Lung (tissue), 11 donors: ENCODE measurements at regions not wholly inside any gene's neighbourhood (a gene's known extent, or its start where the extent isn't known, plus 50 kb on each side); places are given as distances from the start of the nearest gene placed in this dataset.

Experiments
- ATAC-seq: fragments of 200-7000 bp; cut with Tn5 transposase; one replicate; pipeline ENCODE4 v1.9.1; 2020; ENCODE audit warnings: moderate number of reproducible peaks; ENCODE audit not compliant: insufficient read depth, low FRiP score
- DNase-seq, 3 donors: peaks; one replicate each; pipeline ENCODE4 v3.0.0-alpha.2; 2013 to 2017
- H3K27ac ChIP-seq, 2 donors: one replicate each; pipeline ENCODE4 v1.5.1; 2013; ENCODE audit warnings: mild to moderate bottlenecking in 2 of 2, moderate library complexity in 2 of 2, control low read depth in 1 of 2, inconsistent platforms in 1 of 2, low read depth in 1 of 2, low read length in 1 of 2
- H3K27me3 ChIP-seq, 3 donors: one replicate each; pipeline ENCODE4 v1.5.1; 2013; ENCODE audit warnings: low read length in 2 of 3; ENCODE audit not compliant: control insufficient read depth in 3 of 3, insufficient read depth in 3 of 3
- H3K36me3 ChIP-seq, 4 donors: one replicate each; pipeline ENCODE4 v1.5.1; 2013; ENCODE audit warnings: low read length in 4 of 4, mild to moderate bottlenecking in 1 of 4, moderate library complexity in 1 of 4; ENCODE audit not compliant: control insufficient read depth in 4 of 4, insufficient read depth in 4 of 4
- H3K4me1 ChIP-seq, 5 donors: one replicate each; pipeline ENCODE4 v1.5.1; 2013; ENCODE audit warnings: low read length in 5 of 5, mild to moderate bottlenecking in 2 of 5, moderate library complexity in 1 of 5; ENCODE audit not compliant: control insufficient read depth in 5 of 5, insufficient read depth in 5 of 5
- H3K4me3 ChIP-seq: one replicate; pipeline ENCODE4 v1.5.1; 2013; ENCODE audit warnings: mild to moderate bottlenecking, control low read depth, moderate library complexity
- H3K9ac ChIP-seq, 2 donors: one replicate each; pipeline ENCODE4 v1.5.1; 2013; ENCODE audit warnings: low read length in 2 of 2, control low read depth in 1 of 2; ENCODE audit not compliant: insufficient read depth in 1 of 2
- H3K9me3 ChIP-seq, 4 donors: one replicate each; pipeline ENCODE4 v1.5.1; 2013; ENCODE audit warnings: low read length in 3 of 4, mild to moderate bottlenecking in 1 of 4, moderate library complexity in 1 of 4; ENCODE audit not compliant: control insufficient read depth in 4 of 4, insufficient read depth in 3 of 4
- CTCF ChIP-seq: IDR thresholded peaks from 2 replicates; pipeline ENCODE4 v1.5.1; 2012; ENCODE audit warnings: mild to moderate bottlenecking; ENCODE audit errors: control extremely low read depth, extremely low read depth
- WGBS, 2 donors: extraction: QIAGEN DNeasy Blood & Tissue Kit; methylation state at CpG; one replicate each; pipeline ENCODE4 v1.1.7; 2013; 5-methylcytosine and 5-hydroxymethylcytosine counted together
- donor health status: control.
- donor health status: control.
- donor health status: Bipolar disorder and iron deficiency.
- donor health status: healthy.
- donor health status: DM: yes; HTN: yes; CAD: no.

DNA sequence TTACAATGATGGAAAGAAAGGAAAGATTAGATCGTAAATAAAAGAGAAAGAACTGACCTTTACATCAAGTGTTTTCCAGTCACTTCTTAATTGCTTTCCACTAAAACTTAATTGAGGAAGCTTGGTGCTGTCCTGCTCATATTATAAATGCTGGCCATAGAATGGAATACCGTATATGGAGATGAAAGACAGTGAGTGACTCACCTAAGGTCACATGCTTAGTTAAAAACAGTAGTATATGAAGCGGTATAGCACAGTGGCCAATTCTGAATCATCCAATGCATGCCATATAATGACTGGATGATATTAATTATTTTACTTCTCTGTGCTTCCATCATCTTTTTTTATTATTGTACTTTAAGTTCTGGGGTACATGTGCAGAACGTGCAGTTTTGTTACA, 482.4 kb upstream of the SGCD start:
- WGBS, 2 donors = 84 to 86% methylated on average over 4 of the region's 4 CpGs
- H3K4me3 ChIP-seq = no peak overlapping the region
- DNase-seq (no peak), ATAC-seq (no peak)
- H3K36me3 ChIP-seq = no peaks in the 10 kb centered on the region
- H3K27ac ChIP-seq = no peak overlapping the region
- H3K9ac ChIP-seq = no peak overlapping the region
- no peaks in the 10 kb centered on the region for H3K27me3 ChIP-seq
- H3K9me3 ChIP-seq = no peaks in the 10 kb centered on the region
- H3K4me1 ChIP-seq = no peaks in the 10 kb centered on the region
- TF ChIP-seq CTCF = no peak

GRCh38 chr5:155850370-155850769, 476.6 kb upstream of the SGCD start:
- H3K27me3 ChIP-seq = no peaks in the 10 kb centered on the region
- H3K4me3 ChIP-seq = no peak overlapping the region
- H3K9me3 ChIP-seq = no peaks in the 10 kb centered on the region
- ATAC-seq = no peak
- 58 to 77% methylated on average over 3 of the region's 3 CpGs for WGBS, 2 donors
- H3K9ac ChIP-seq = no peak overlapping the region
- no peak for DNase-seq
- TF ChIP-seq CTCF = no peak
- H3K27ac ChIP-seq = no peak overlapping the region
- H3K4me1 ChIP-seq = peaks cover 0 to 3% (median 0%) of the 10 kb centered on the region in 5 donors
- H3K36me3 ChIP-seq = no peaks in the 10 kb centered on the region

- no peaks in the 10 kb centered on the region for H3K36me3 ChIP-seq
- H3K9ac ChIP-seq = no peak overlapping the region
- TF ChIP-seq CTCF = no peak
- H3K4me1 ChIP-seq = no peaks in the 10 kb centered on the region
- WGBS, 2 donors = 71 to 77% methylated on average over 3 of the region's 3 CpGs
- H3K27me3 ChIP-seq = no peaks in the 10 kb centered on the region
- ATAC-seq = no peak
- no peaks in the 10 kb centered on the region for H3K9me3 ChIP-seq
- no peak overlapping the region for H3K27ac ChIP-seq
- no peak for DNase-seq
- no peak overlapping the region for H3K4me3 ChIP-seq
Measured at GRCh38 chr5:155866971-155867370, 460.0 kb upstream of the SGCD start.

DNA sequence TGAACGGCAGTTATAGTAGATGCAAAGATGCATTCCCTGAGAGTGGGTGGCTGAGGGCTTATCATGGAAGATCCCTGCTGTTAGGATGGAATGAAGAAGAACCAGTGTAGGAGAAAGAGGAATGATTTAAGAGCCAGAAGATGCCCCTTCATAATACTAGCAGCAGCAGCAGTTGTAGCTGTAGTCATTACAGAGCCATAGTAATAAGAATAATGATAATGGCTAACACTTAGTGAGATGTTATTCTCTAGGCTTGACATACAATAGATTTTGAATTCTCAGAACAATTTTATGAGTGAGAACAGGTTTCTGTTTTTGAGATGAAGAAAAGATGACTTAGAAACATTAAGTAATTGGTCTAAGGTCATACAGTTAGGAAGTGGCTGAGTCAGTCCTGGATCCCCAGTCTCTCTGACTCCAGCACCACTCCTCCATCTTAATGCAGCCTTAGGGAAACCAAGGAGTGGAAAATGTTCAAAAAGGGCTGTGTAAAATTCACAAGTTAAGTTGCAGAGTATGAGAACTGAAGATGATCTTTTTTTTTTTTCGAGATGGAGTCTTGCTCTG, 459.4 kb upstream of the SGCD start:
- Histone ChIP-seq H3K27me3 (no peaks in the 10 kb centered on the region), H3K4me1 (no peaks in the 10 kb centered on the region), H3K9ac (no peak overlapping the region), H3K9me3 (no peaks in the 10 kb centered on the region), H3K4me3 (no peak overlapping the region), H3K36me3 (no peaks in the 10 kb centered on the region), H3K27ac (no peak overlapping the region)
- TF ChIP-seq CTCF = no peak
- 77 to 89% methylated on average over 2 of the region's 2 CpGs for WGBS, 2 donors
- no peak for ATAC-seq
- no peak for DNase-seq
